Muscle layer of colon (tissue), 2 donors: ENCODE measurements at regions not wholly inside any gene's neighbourhood (a gene's known extent, or its start where the extent isn't known, plus 50 kb on each side); places are given as distances from the start of the nearest gene placed in this dataset.
"Not testable (repeated sequence)": the region's sequence is repeated elsewhere in the genome, so short reads cannot be mapped to it uniquely, and the experiment has no call there.

Experiments
- H3K27ac ChIP-seq: one replicate; pipeline ENCODE4 v1.7.0; 2013; ENCODE audit warnings: low read depth, mild to moderate bottlenecking, low read length, moderate library complexity
- H3K27me3 ChIP-seq, 2 donors: one replicate each; pipeline ENCODE4 v1.7.0; 2013; ENCODE audit warnings: low read length in 2 of 2, mild to moderate bottlenecking in 2 of 2; ENCODE audit not compliant: insufficient read depth in 2 of 2, control insufficient read depth in 1 of 2
- H3K36me3 ChIP-seq: one replicate; pipeline ENCODE4 v1.7.0; 2013; ENCODE audit warnings: mild to moderate bottlenecking, low read length; ENCODE audit not compliant: insufficient read depth
- H3K4me1 ChIP-seq: one replicate; pipeline ENCODE4 v1.7.0; 2013; ENCODE audit warnings: mild to moderate bottlenecking, low read length; ENCODE audit not compliant: insufficient read depth
- H3K4me3 ChIP-seq, 2 donors: one replicate each; pipeline ENCODE4 v1.7.0; 2013; ENCODE audit warnings: low read length in 2 of 2, low read depth in 1 of 2, mild to moderate bottlenecking in 1 of 2, moderate library complexity in 1 of 2
- H3K9ac ChIP-seq: one replicate; pipeline ENCODE4 v1.7.0; 2013; ENCODE audit warnings: low read length
- H3K9me3 ChIP-seq: one replicate; pipeline ENCODE4 v1.7.0; 2013; ENCODE audit warnings: mild to moderate bottlenecking, low read length
- donor health status: abdominal sarcoma.
- donor health status: Adenocarcinoma of cecum.

GRCh38 chr18:70620837-70621612, 332.2 kb downstream of the SOCS6 start:
- Histone ChIP-seq H3K36me3 (no peaks in the 10 kb centered on the region), H3K27ac (no peak overlapping the region)

GRCh38 chr18:70617020-70617763, 328.3 kb downstream of the SOCS6 start:
- Histone ChIP-seq H3K4me1 (no peaks in the 10 kb centered on the region), H3K27me3 (no peaks in the 10 kb centered on the region), H3K9ac (no peak overlapping the region), H3K4me3 (no peak overlapping the region), H3K36me3 (no peaks in the 10 kb centered on the region), H3K27ac (no peak overlapping the region), H3K9me3 (no peaks in the 10 kb centered on the region)

More at GRCh38 chr18:70620837-70621612, 332.2 kb downstream of the SOCS6 start:
- Histone ChIP-seq H3K4me1 (no peaks in the 10 kb centered on the region), H3K9ac (no peak overlapping the region), H3K9me3 (no peaks in the 10 kb centered on the region), H3K27me3 (no peaks in the 10 kb centered on the region), H3K4me3 (no peak overlapping the region)

- no peaks in the 10 kb centered on the region for H3K36me3 ChIP-seq
- no peaks in the 10 kb centered on the region for H3K27me3 ChIP-seq
- no peak overlapping the region for H3K4me3 ChIP-seq
These were observed 311.5 kb downstream of the SOCS6 start for GRCh38 chr18:70600225-70600925.

GRCh38 chr18:70598406-70598805, 309.6 kb downstream of the SOCS6 start:
- Histone ChIP-seq H3K4me3 (no peak overlapping the region), H3K9me3 (no peaks in the 10 kb centered on the region), H3K36me3 (no peaks in the 10 kb centered on the region), H3K27ac (no peak overlapping the region), H3K4me1 (no peaks in the 10 kb centered on the region), H3K9ac (no peak overlapping the region), H3K27me3 (no peaks in the 10 kb centered on the region)

More at GRCh38 chr18:70600225-70600925, 311.5 kb downstream of the SOCS6 start:
- H3K9me3 ChIP-seq, result no peaks in the 10 kb centered on the region
- no peaks in the 10 kb centered on the region for H3K4me1 ChIP-seq
- H3K27ac ChIP-seq, result no peak overlapping the region
- no peak overlapping the region for H3K9ac ChIP-seq

- Histone ChIP-seq H3K36me3 (no peaks in the 10 kb centered on the region), H3K27me3 (no peaks in the 10 kb centered on the region), H3K27ac (no peak overlapping the region), H3K9ac (no peak overlapping the region), H3K9me3 (no peaks in the 10 kb centered on the region), H3K4me1 (no peaks in the 10 kb centered on the region), H3K4me3 (no peak overlapping the region)
These were observed 294.1 kb downstream of the SOCS6 start for GRCh38 chr18:70582981-70583380.

- no peak overlapping the region for H3K27ac ChIP-seq
- H3K4me3 ChIP-seq, result no peak overlapping the region
- no peaks in the 10 kb centered on the region for H3K27me3 ChIP-seq
- no peaks in the 10 kb centered on the region for H3K9me3 ChIP-seq
- no peaks in the 10 kb centered on the region for H3K36me3 ChIP-seq
- H3K4me1 ChIP-seq, result no peaks in the 10 kb centered on the region
- no peak overlapping the region for H3K9ac ChIP-seq
These were observed 289.6 kb downstream of the SOCS6 start for GRCh38 chr18:70578480-70578879.

- Histone ChIP-seq H3K9me3 (no peaks in the 10 kb centered on the region), H3K4me1 (no peaks in the 10 kb centered on the region), H3K27ac (no peak overlapping the region), H3K27me3 (no peaks in the 10 kb centered on the region), H3K36me3 (no peaks in the 10 kb centered on the region), H3K4me3 (no peak overlapping the region), H3K9ac (no peak overlapping the region)
These were observed 288.2 kb downstream of the SOCS6 start for GRCh38 chr18:70577023-70577420.

GRCh38 chr18:70576276-70577022, 287.6 kb downstream of the SOCS6 start:
- no peak overlapping the region for H3K27ac ChIP-seq
- no peaks in the 10 kb centered on the region for H3K36me3 ChIP-seq
- H3K9ac ChIP-seq, result no peak overlapping the region
- H3K4me1 ChIP-seq, result no peaks in the 10 kb centered on the region
- H3K9me3 ChIP-seq, result no peaks in the 10 kb centered on the region
- H3K27me3 ChIP-seq, result no peaks in the 10 kb centered on the region
- no peak overlapping the region for H3K4me3 ChIP-seq

GRCh38 chr18:70574951-70575350, 286.1 kb downstream of the SOCS6 start:
- not testable (repeated sequence) for H3K27me3 ChIP-seq, H3K9ac ChIP-seq, H3K4me1 ChIP-seq

GRCh38 chr18:70569647-70570046, 280.8 kb downstream of the SOCS6 start:
- not testable (repeated sequence) for H3K36me3 ChIP-seq, H3K9me3 ChIP-seq, H3K4me3 ChIP-seq, H3K9ac ChIP-seq, H3K27ac ChIP-seq, H3K4me1 ChIP-seq, H3K27me3 ChIP-seq

More at GRCh38 chr18:70574951-70575350, 286.1 kb downstream of the SOCS6 start:
- not testable (repeated sequence) for H3K27ac ChIP-seq, H3K9me3 ChIP-seq, H3K36me3 ChIP-seq, H3K4me3 ChIP-seq

GRCh38 chr18:70559446-70559845, 270.6 kb downstream of the SOCS6 start:
- H3K4me3 ChIP-seq, result no peak overlapping the region
- H3K9me3 ChIP-seq, result no peaks in the 10 kb centered on the region
- no peak overlapping the region for H3K9ac ChIP-seq
- no peak overlapping the region for H3K27ac ChIP-seq
- no peaks in the 10 kb centered on the region for H3K27me3 ChIP-seq
- H3K36me3 ChIP-seq, result no peaks in the 10 kb centered on the region
- H3K4me1 ChIP-seq, result no peaks in the 10 kb centered on the region
